GM19455 (cell line): ENCODE measurements at regions not wholly inside any gene's neighbourhood (a gene's known extent, or its start where the extent isn't known, plus 50 kb on each side); places are given as distances from the start of the nearest gene placed in this dataset.

Experiments
- ATAC-seq: cut with Tn5 transposase; IDR thresholded peaks from one replicate; pipeline ENCODE4 v1.9.1; 2021; ENCODE audit not compliant: unreplicated experiment

DNA sequence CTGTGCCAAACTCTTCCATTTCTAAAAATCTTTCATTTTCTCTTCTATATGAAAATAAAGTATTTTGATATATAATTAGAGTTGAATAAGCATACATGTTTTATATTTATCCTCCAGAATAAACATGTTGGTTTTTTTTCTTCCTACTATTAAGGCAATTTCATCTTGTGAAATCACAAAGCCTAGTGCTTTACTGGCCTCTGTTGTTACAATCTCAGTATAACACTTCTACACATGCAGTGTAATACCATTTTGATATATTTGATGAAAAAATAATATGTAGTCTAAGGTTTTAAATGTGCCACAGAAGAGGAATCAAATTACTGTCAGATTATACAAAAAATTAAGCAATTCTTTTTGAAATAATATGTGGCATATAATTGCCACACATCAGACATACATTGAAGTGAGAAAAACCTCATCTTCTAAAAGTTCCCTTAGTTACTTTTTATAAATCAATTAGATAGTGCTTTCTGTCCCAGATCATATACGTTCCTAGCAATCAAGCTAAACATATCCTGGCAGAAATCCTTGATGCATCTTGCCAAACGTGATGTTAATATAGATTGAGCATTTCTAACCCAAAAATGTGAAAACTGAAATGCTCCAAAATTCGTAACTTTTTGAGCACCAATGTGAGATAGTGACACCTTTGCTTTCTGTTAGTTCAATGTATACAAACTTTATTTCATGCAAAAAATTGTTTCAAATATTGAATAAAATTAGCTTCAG lies 225.1 kb upstream of the MANEA start:
- no peak for ATAC-seq

GRCh38 chr6:95354551-95354950 lies 222.8 kb upstream of the MANEA start:
- ATAC-seq: no peak

- ATAC-seq: no peak
Measured at GRCh38 chr6:95357380-95358020, 219.8 kb upstream of the MANEA start.

DNA sequence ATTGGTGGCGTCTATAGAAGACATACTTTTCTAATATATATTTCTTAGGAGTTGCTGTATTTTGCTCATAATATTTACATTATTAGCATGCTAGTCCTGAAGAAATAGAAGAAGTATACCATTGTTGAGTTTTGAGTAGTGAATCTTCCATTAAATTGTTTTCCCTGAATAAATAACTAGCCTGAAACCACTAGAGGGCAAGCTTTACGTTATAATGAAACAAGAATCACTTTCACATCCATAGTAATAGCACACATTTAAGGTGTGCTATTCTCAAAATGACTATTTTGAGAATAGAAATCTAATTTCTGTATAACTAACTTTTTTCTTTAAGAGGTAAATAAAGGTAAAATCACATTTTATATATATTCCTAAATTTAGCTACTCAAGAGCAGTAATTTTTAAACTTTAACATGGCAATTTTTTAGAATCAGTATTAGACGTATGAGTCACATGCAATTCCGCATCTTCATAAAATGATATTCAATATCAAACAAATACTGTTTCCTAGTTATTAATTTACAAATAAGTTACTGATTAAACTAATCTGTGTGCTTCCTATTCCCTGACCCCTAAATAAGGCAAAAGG lies 213.2 kb upstream of the MANEA start:
- peak; percentile 53 for ATAC-seq

- ATAC-seq: no peak
Measured at GRCh38 chr6:95365454-95365853, 211.9 kb upstream of the MANEA start.

GRCh38 chr6:95366414-95366813 lies 210.9 kb upstream of the MANEA start:
- ATAC-seq: no peak

DNA sequence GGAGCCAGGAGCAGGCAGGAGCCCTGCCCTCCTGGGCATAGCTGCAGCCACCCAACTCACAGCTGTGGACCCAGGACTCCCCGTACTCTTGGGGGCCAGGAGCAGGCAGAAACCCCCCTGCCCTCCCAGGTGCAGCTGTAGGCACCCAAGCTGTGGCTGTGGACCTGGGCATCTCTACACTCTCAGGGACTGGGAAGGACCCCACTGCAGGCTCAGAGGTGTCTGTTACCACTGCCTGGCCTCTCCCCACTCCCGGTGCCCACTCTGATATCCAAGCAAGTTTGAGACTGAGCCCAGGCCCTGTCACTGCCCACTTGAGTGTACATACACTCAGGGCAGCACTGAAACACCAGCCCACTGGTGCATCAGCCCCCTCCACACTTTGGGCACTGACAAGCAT lies 193.5 kb upstream of the MANEA start:
- ATAC-seq: no peak

DNA sequence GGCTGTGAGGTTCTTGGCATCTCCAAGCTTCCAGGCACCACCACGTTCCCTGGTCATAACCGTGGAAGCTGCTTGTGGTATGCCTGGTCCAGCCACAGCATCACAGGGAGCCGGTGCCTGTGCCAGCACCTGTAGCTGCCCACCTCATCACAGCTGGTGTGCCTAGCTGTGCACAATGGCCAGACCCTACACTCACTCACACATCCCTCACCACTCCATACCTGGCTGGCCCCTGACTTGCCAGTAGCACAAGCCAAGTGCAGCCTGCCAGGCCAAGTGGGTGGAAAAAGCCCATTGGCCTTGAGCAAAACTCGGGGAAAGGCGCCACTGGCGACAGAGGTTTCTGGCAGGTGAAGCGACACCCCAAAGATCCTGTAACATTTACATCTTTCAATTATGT lies 192.3 kb upstream of the MANEA start:
- ATAC-seq: no peak

GRCh38 chr6:95387845-95388244 lies 189.5 kb upstream of the MANEA start:
- no peak for ATAC-seq

DNA sequence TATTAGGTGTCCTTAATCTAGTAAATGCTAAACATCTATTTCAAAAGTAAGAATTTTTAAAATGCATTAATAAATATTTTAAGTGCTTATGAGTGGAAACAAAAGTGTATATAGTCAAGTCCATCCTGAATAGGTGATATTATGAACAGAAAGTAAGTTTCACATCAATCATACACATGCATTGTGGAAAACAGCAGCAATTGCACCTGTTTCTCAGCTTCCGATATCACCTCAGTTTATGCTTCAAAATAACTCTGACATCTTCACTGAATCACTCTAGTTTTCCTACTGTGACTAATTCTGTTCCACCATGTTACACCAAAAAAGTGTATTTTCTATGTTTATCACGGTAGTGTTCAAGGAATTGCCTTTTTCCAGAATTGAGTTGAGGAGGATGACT lies 172.6 kb upstream of the MANEA start:
- ATAC-seq: no peak

GRCh38 chr6:95408111-95408510 lies 169.2 kb upstream of the MANEA start:
- no peak for ATAC-seq

- no peak for ATAC-seq
Measured at GRCh38 chr6:95410168-95410567, 167.2 kb upstream of the MANEA start.

DNA sequence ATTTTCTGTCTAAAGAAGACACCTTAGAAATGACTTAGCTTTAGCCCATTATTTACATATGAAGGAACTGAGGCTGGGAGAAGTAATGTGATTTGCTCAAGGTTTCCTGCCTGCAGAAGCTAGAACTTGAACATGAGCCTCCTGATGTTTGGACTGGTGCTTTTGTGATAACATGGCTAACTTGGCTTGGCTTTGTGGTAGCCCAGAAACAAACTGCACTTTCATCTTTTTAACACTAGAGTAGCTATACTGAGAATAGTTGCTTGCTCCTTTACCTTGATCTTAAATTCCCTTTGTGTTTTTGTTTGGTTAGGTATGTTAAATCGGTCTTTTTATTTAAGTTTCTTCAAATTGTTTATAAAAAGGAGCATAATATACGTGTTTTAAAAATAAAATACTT lies 163.5 kb upstream of the MANEA start:
- ATAC-seq: no peak

DNA sequence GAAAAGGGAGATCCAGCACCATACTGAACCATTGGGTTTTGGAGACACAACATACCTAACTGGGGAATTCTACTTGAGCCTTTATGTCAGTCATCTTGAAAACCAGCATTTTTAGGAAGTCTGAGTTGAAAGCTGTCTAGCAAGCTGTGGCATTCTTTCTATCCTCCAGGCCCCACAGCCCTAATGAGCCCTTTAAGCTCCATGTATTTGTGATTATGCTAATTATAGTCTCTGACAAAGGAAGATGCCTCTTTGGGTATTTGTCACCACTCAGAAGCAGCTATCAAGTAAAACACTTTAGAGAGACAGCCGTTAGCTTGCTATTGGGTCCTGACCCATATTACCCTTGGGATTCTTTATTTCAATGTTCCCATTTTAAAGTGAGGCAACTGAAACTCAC lies 159.5 kb upstream of the MANEA start:
- no peak for ATAC-seq

- ATAC-seq: no peak
Measured at GRCh38 chr6:95420792-95421191, 156.5 kb upstream of the MANEA start.

GRCh38 chr6:95423331-95423730 lies 154.0 kb upstream of the MANEA start:
- no peak for ATAC-seq

DNA sequence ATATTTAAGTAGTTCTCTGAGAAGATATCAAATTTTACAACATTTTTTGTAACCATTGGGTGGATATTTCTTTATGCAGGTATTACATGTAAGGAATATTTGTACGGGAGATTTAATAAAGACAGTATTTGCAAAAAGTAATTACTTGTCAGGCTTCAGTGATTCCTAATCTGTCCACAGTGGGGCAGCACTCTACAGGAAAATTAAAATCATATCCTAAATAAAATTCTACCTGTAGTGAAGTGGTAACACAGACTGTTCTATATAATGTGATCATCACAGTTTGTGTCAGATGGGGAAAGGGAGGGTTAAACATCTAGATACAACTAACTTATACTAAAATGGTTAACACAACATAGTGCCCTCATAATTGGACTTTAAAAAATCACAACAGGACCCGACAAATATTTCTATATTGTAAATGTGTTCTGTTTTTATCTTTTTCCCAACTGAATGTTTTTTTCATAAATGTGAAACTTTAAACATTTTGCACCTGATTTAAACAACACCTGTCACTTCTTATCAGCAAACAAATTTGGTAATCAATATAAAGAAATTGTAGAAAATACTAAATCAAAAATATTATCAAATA lies 145.6 kb upstream of the MANEA start:
- ATAC-seq: no peak

DNA sequence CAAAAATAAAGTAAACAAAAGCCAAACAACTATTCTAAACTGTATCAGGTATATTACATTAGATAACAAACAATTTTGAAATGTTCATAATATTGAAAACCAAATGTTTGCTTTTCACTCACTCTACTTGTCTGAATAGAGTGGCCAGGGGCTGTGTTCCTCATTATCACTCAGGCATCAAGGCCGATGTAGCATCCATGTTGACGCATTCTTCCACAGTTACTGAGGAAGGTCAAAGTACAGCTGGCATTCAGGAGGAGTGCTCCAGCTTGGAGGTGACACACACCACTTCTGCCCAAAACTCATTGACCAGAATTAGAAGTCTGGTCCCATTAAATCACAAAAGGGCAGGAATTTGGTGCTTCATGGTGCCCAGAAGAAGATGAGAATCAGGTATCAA lies 137.6 kb upstream of the MANEA start:
- no peak for ATAC-seq

DNA sequence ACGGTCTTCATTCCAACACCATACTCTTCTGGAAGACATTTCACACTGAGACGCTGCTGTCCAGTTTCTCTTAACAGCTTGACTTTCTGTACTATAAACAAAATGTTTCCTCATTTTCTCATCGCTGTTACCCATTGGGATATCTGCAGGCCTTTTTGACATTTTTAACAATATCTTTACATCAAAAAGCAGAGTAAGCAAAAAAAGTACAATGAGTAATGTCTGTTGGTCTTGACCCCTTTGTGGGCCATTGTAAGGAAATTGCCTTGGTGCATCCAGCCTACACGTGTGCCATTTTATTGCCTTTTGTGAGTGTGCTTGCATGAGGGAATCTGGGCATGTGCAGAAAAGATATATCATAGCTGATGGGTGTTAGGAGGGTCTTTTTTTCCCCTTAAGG lies 129.1 kb upstream of the MANEA start:
- ATAC-seq: no peak

DNA sequence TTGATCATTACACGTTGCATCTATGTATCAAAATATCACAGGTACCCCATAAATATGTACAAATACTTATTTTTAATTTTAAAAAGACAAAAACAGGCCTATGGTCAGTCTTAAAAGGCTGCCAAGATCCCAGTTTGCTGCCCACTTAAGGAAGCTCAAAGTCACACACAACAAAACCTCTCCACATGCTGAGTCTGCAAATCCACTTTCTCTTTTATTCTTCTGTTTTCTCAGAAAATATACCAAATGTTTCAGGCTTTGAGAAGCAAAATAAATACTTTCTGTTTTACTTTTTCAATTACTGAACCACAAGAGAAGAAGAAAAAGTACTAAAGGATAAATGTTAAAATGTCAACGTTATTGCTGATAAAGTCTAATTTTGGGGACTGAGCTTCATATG lies 107.8 kb upstream of the MANEA start:
- ATAC-seq: no peak

DNA sequence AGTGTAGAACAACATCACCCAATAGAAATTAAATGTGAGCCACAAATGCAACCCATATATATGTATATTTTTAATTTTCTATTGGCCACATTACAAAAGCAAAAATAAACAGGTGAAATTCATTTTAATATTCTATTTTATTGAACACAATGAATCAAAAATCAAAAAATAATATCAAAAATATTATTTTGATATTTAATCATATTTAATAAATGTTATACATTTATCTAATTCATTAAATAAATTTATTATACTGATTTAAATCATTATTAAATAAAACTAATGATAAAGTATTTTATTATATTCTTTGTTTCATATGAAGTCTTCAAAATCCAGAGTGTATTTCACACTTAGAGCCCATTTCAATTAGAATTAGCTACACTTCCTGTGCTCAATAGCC lies 98.4 kb upstream of the MANEA start:
- no peak for ATAC-seq

GRCh38 chr6:95487817-95488216 lies 89.5 kb upstream of the MANEA start:
- no peak for ATAC-seq
